Peyer's patch (tissue), 4 donors: ENCODE measurements at regions not wholly inside any gene's neighbourhood (a gene's known extent, or its start where the extent isn't known, plus 50 kb on each side); places are given as distances from the start of the nearest gene placed in this dataset.

ENCODE experiments used
- CTCF ChIP-seq, 6 experiments: fragments of 450-650 bp in 4 of 6; fragments of 200-600 bp in 2 of 6; sonication (generic) in 1 of 6; IDR thresholded peaks; one replicate each; pipeline ENCODE4 v1.5.1; 2017 to 2019; ENCODE audit warnings: antibody characterized with exemption in 6 of 6, mild to moderate bottlenecking in 3 of 6, moderate library complexity in 1 of 6
- POLR2A ChIP-seq, 2 donors: fragments of 450-650 bp; IDR thresholded peaks; one replicate each; pipeline ENCODE4 v1.5.1; 2017; ENCODE audit warnings: antibody characterized with exemption in 2 of 2, mild to moderate bottlenecking in 2 of 2, moderate library complexity in 2 of 2

DNA sequence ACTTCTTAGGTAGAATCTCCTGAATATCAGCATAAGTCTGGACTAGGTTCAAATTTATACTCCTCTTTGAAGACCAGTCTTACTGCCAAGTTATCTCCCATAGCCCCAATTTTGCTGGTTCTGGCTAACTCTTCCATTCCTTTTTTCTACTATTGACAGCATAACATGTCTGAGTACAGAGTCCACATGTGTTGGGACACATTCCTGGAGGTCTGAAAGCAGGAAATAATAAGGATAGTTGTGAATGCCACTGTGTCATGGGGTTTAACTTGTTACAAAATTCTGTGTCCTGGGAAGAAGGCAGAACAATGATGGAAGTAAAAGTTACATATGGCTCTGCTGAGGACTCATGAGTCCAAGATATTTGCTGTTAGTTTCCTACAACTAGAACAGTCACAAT is 57.4 kb upstream of the ZBTB20 start:
- TF ChIP-seq CTCF (IDR thresholded peaks at IDR 0.05): no peak
- no peak for TF ChIP-seq POLR2A (IDR thresholded peaks at IDR 0.05)
